Ascending aorta (tissue), 2 donors: ENCODE measurements at regions not wholly inside any gene's neighbourhood (a gene's known extent, or its start where the extent isn't known, plus 50 kb on each side); places are given as distances from the start of the nearest gene placed in this dataset.

Experiments
- DNase-seq, 2 donors: peaks; one replicate each; pipeline ENCODE4 v3.0.0-alpha.2; 2019; ENCODE audit warnings: low spot score in 2 of 2
- H3K27ac ChIP-seq, 2 donors: fragments of 200-600 bp; sonication (generic); one replicate each; pipeline ENCODE4 v1.5.1; 2016 to 2017; ENCODE audit warnings: mild to moderate bottlenecking in 1 of 2
- H3K27me3 ChIP-seq: fragments of 200-600 bp; sonication (generic); one replicate; pipeline ENCODE4 v1.5.1; 2017
- H3K36me3 ChIP-seq, 2 donors: fragments of 200-600 bp; sonication (generic); one replicate each; pipeline ENCODE4 v1.5.1; 2016
- H3K4me1 ChIP-seq, 2 donors: fragments of 200-600 bp; sonication (generic); one replicate each; pipeline ENCODE4 v1.5.1; 2016 to 2017; ENCODE audit warnings: mild to moderate bottlenecking in 1 of 2
- H3K4me3 ChIP-seq, 2 donors: fragments of 200-600 bp; sonication (generic); one replicate each; pipeline ENCODE4 v1.5.1; 2016 to 2017; ENCODE audit warnings: mild to moderate bottlenecking in 1 of 2
- H3K9me3 ChIP-seq, 2 donors: fragments of 200-600 bp; sonication (generic); one replicate each; pipeline ENCODE4 v1.5.1; 2016
- intact Hi-C: fragments of 100-400 bp; cut with DNase I; formaldehyde crosslinking; loops from one replicate; pipeline ENCODE4 v1.15.1; 2023
- TF ChIP-seq, protein P1 (sequence below), 3 experiments: fragments of 200-600 bp in 2 of 3; fragments of 450-650 bp in 1 of 3; sonication (generic) in 2 of 3; IDR thresholded peaks; one replicate each; pipeline ENCODE4 v1.5.1; 2016 to 2019; ENCODE audit warnings: antibody characterized with exemption in 3 of 3, mild to moderate bottlenecking in 1 of 3, moderate library complexity in 1 of 3

GRCh38 chr3:26247712-26248111 lies 374.9 kb upstream of the LRRC3B start:
- intact Hi-C loops, result no loop called here

GRCh38 chr3:26252001-26252400 lies 370.6 kb upstream of the LRRC3B start:
- DNase-seq, result no peak
- H3K4me1 ChIP-seq, result no peaks in the 10 kb centered on the region
- H3K27me3 ChIP-seq, result no peaks in the 10 kb centered on the region
- no peaks in the 10 kb centered on the region for H3K9me3 ChIP-seq
- no peak overlapping the region for H3K27ac ChIP-seq
- TF ChIP-seq, protein P1, sequence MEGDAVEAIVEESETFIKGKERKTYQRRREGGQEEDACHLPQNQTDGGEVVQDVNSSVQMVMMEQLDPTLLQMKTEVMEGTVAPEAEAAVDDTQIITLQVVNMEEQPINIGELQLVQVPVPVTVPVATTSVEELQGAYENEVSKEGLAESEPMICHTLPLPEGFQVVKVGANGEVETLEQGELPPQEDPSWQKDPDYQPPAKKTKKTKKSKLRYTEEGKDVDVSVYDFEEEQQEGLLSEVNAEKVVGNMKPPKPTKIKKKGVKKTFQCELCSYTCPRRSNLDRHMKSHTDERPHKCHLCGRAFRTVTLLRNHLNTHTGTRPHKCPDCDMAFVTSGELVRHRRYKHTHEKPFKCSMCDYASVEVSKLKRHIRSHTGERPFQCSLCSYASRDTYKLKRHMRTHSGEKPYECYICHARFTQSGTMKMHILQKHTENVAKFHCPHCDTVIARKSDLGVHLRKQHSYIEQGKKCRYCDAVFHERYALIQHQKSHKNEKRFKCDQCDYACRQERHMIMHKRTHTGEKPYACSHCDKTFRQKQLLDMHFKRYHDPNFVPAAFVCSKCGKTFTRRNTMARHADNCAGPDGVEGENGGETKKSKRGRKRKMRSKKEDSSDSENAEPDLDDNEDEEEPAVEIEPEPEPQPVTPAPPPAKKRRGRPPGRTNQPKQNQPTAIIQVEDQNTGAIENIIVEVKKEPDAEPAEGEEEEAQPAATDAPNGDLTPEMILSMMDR (IDR thresholded peaks at IDR 0.05), result no peak
- H3K36me3 ChIP-seq, result no peaks in the 10 kb centered on the region
- intact Hi-C loops, result no loop called here
- H3K4me3 ChIP-seq, result no peak overlapping the region

More at GRCh38 chr3:26247712-26248111, 374.9 kb upstream of the LRRC3B start:
- Histone ChIP-seq H3K4me3 (no peak overlapping the region), H3K9me3 (no peaks in the 10 kb centered on the region), H3K27me3 (no peaks in the 10 kb centered on the region), H3K36me3 (no peaks in the 10 kb centered on the region), H3K4me1 (no peaks in the 10 kb centered on the region), H3K27ac (no peak overlapping the region)
- no peak for DNase-seq
- TF ChIP-seq, protein P1 (IDR thresholded peaks at IDR 0.05), result no peak

DNA sequence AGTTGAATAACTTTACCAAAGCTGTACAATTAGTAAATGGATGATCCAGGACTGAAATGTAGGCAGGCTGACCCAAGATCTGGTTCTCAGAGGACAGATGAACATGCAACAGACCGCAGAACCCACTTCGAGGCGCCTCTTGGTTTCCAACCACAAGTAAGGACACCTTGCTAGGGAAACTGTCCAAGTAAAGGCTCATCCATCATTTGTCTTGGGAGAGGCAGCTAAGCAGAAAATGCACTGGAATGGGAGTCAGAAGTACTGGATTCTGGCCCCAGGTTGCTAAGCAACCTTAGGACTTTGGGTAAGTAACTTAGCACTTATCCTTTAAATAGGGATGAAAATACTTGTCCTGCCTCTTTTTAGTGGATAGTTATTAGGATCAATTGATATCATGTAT lies 366.3 kb upstream of the LRRC3B start:
- no peak overlapping the region for H3K27ac ChIP-seq
- H3K4me1 ChIP-seq, result no peaks in the 10 kb centered on the region
- H3K27me3 ChIP-seq, result no peaks in the 10 kb centered on the region
- H3K36me3 ChIP-seq, result no peaks in the 10 kb centered on the region
- H3K4me3 ChIP-seq, result no peak overlapping the region
- H3K9me3 ChIP-seq, result no peaks in the 10 kb centered on the region
- intact Hi-C loops, result no loop called here
- TF ChIP-seq, protein P1 (IDR thresholded peaks at IDR 0.05), result no peak
- DNase-seq, result no peak

DNA sequence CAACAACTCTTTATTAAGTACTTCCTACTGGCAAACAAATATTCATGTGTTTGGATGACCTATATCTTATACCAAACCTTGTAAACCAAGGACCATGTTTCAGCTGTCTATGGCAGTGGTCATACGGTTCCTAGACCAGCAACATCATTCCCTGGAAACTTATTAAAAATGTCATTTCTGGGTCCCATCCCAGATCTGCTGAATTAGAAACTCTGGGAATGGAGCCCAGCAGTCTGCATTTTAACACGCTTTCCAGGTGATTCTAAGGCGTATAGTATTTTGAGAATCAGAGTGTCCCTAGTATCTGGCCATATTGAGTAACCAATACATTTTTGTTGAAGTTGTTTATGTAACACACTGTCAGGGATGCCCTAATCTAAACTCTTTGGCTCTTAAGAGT lies 363.4 kb upstream of the LRRC3B start:
- Histone ChIP-seq H3K27me3 (no peaks in the 10 kb centered on the region), H3K27ac (no peak overlapping the region), H3K9me3 (no peaks in the 10 kb centered on the region), H3K4me1 (no peaks in the 10 kb centered on the region), H3K4me3 (no peak overlapping the region), H3K36me3 (no peaks in the 10 kb centered on the region)
- intact Hi-C loops, result no loop called here
- TF ChIP-seq, protein P1 (IDR thresholded peaks at IDR 0.05), result no peak
- DNase-seq, result no peak

DNA sequence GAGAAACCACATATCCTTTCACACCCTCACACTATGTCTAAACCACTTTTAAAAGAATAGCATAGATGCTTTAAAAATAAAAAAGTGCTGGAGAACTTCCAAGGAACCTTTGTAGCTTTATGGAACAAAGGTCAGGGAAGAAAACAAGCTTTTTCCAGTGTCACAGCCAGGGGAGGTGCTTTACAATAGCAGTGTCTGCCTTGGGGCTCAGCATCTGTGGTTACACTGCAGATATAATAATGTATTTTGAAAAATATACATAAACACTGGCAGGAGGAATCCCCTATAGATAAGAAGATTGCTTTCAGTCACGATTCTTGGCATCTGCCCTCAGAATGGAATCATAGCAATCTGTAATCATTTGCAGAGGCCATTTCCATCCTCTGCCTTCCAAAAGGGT lies 362.4 kb upstream of the LRRC3B start:
- Histone ChIP-seq H3K9me3 (no peaks in the 10 kb centered on the region), H3K4me1 (no peaks in the 10 kb centered on the region), H3K27me3 (no peaks in the 10 kb centered on the region), H3K27ac (no peak overlapping the region), H3K4me3 (no peak overlapping the region), H3K36me3 (no peaks in the 10 kb centered on the region)
- no peak for DNase-seq
- intact Hi-C loops, result no loop called here
- TF ChIP-seq, protein P1 (IDR thresholded peaks at IDR 0.05), result no peak

- H3K36me3 ChIP-seq, result no peaks in the 10 kb centered on the region
- no peaks in the 10 kb centered on the region for H3K27me3 ChIP-seq
- DNase-seq, result no peak
- no peak overlapping the region for H3K4me3 ChIP-seq
- TF ChIP-seq, protein P1 (IDR thresholded peaks at IDR 0.05), result no peak
- H3K27ac ChIP-seq, result no peak overlapping the region
- no peaks in the 10 kb centered on the region for H3K4me1 ChIP-seq
- no peaks in the 10 kb centered on the region for H3K9me3 ChIP-seq
- intact Hi-C loops, result no loop called here
Measured at GRCh38 chr3:26264708-26265107, 357.9 kb upstream of the LRRC3B start.
